B cell (primary cell): ENCODE measurements at regions not wholly inside any gene's neighbourhood (a gene's known extent, or its start where the extent isn't known, plus 50 kb on each side); places are given as distances from the start of the nearest gene placed in this dataset.

Source experiments
- ATAC-seq: fragments of 200-7000 bp; cut with Tn5 transposase; one replicate; pipeline ENCODE4 v1.10.0; 2021; ENCODE audit warnings: low read depth, mild to moderate bottlenecking, moderate number of reproducible peaks, moderate library complexity
- CTCF ChIA-PET: fragments of 350-600 bp; sonication (Branson Sonifier 250); formaldehyde crosslinking; loops from one replicate; lab custom pipeline; 2021; ENCODE audit warnings: antibody characterized with exemption, inconsistent platforms; lab: Charles Lee
- POLR2A ChIA-PET: fragments of 350-600 bp; sonication (Branson Sonifier 250); formaldehyde crosslinking; loops from one replicate; lab custom pipeline; 2021; ENCODE audit warnings: antibody characterized with exemption; lab: Charles Lee
- DNase-seq: peaks from one replicate; pipeline ENCODE4 v3.0.0; 2013
- H2AFZ ChIP-seq: 2 replicates; pipeline ENCODE4 v1.6.1; 2012; ENCODE audit warnings: mild to moderate bottlenecking, low read depth, low read length; ENCODE audit not compliant: insufficient read depth, poor library complexity, severe bottlenecking
- H3K27ac ChIP-seq, 2 donors: 1 replicate in 1 of 2; 2 replicates in 1 of 2; pipeline ENCODE4 v1.5.1; 2012 to 2013; ENCODE audit warnings: low read length in 2 of 2, mild to moderate bottlenecking in 2 of 2, moderate library complexity in 1 of 2
- H3K27me3 ChIP-seq, 4 experiments: fragments of 200-600 bp in 1 of 4; sonication (generic) in 1 of 4; replicated peaks in 1 of 4; 1 replicate in 2 of 4; 2 replicates in 2 of 4; pipeline versions ENCODE4 v1.6.1 to v1.7.0; 2013 to 2016; ENCODE audit warnings: low read length in 3 of 4, mild to moderate bottlenecking in 2 of 4, mixed read lengths in 1 of 4, moderate library complexity in 1 of 4; ENCODE audit not compliant: insufficient read depth in 4 of 4, control insufficient read depth in 3 of 4; ENCODE audit errors: control extremely low read depth in 1 of 4
- H3K36me3 ChIP-seq, 2 experiments: replicated peaks in 1 of 2; 1 replicate in 1 of 2; 2 replicates in 1 of 2; pipeline versions ENCODE4 v1.6.1 to v1.7.1; 2013; ENCODE audit warnings: low read length in 1 of 2; ENCODE audit not compliant: insufficient read depth in 2 of 2, control insufficient read depth in 1 of 2; ENCODE audit errors: control extremely low read depth in 1 of 2, extremely low read depth in 1 of 2
- H3K4me1 ChIP-seq, 2 donors: fragments of 200-600 bp in 1 of 2; sonication (generic) in 1 of 2; 1 replicate in 1 of 2; 2 replicates in 1 of 2; pipeline versions ENCODE4 v1.5.1 to v1.6.1; 2013 to 2017; ENCODE audit warnings: low read length in 2 of 2; ENCODE audit not compliant: control insufficient read depth in 2 of 2, insufficient read depth in 2 of 2
- H3K4me2 ChIP-seq: replicated peaks from 2 replicates; pipeline ENCODE3; 2012; ENCODE audit warnings: mild to moderate bottlenecking, low read depth, low read length; ENCODE audit not compliant: poor library complexity, severe bottlenecking
- H3K4me3 ChIP-seq, 5 experiments: fragments of 200-600 bp in 1 of 5; sonication (generic) in 1 of 5; 1 replicate in 3 of 5; 2 replicates in 2 of 5; pipeline versions ENCODE4 v1.5.1 to v1.7.0; 2011 to 2016; ENCODE audit warnings: low read length in 4 of 5, mild to moderate bottlenecking in 4 of 5, low read depth in 2 of 5, control low read depth in 1 of 5, moderate library complexity in 1 of 5; ENCODE audit not compliant: insufficient read depth in 1 of 5; ENCODE audit errors: control extremely low read depth in 1 of 5, extremely low read depth in 1 of 5
- H3K79me2 ChIP-seq: fragments of 200-600 bp; sonication (generic); one replicate; pipeline ENCODE4 v1.6.0; 2016; ENCODE audit warnings: low read length; ENCODE audit not compliant: control insufficient read depth, insufficient read depth
- H3K9ac ChIP-seq: fragments of 200-600 bp; sonication (generic); 2 replicates; pipeline ENCODE4 v1.6.1; 2017; ENCODE audit warnings: mild to moderate bottlenecking, low read length, moderate library complexity
- H3K9me3 ChIP-seq, 3 donors: one replicate each; pipeline versions ENCODE4 v1.6.1 to v1.7.1; 2013; ENCODE audit warnings: low read length in 2 of 3; ENCODE audit not compliant: control insufficient read depth in 2 of 3, insufficient read depth in 1 of 3; ENCODE audit errors: control extremely low read depth in 1 of 3
- H4K20me1 ChIP-seq: 2 replicates; pipeline ENCODE4 v1.6.0; 2012; ENCODE audit warnings: mild to moderate bottlenecking, low read length; ENCODE audit not compliant: insufficient read depth, control insufficient read depth, poor library complexity, severe bottlenecking
- H3K27ac Mint-ChIP-seq: one replicate; pipeline ENCODE4 v1.8.0; 2021; ENCODE audit warnings: mixed read lengths
- H3K27me3 Mint-ChIP-seq: one replicate; pipeline ENCODE4 v1.8.0; 2021; ENCODE audit warnings: mixed read lengths
- H3K4me1 Mint-ChIP-seq: one replicate; pipeline ENCODE4 v1.8.0; 2021; ENCODE audit warnings: mixed read lengths
- H3K4me3 Mint-ChIP-seq: one replicate; pipeline ENCODE4 v1.8.0; 2021; ENCODE audit warnings: mixed read lengths
- H3K9me3 Mint-ChIP-seq: one replicate; pipeline ENCODE4 v1.8.0; 2022; ENCODE audit warnings: mixed read lengths; ENCODE audit not compliant: insufficient read depth
- EZH2 ChIP-seq: IDR thresholded peaks from 2 replicates; pipeline ENCODE4 v1.6.1; 2012; ENCODE audit warnings: borderline replicate concordance, low read depth, mild to moderate bottlenecking, moderate library complexity, low read length; ENCODE audit not compliant: insufficient read depth, poor library complexity, severe bottlenecking
- WGBS: methylation state at CpG from one replicate; pipeline ENCODE4 v1.1.5; 2013; ENCODE audit warnings: missing lambda C conversion rate; ENCODE audit not compliant: insufficient coverage; 5-methylcytosine and 5-hydroxymethylcytosine counted together
- intact Hi-C: fragments of 100-400 bp; cut with micrococcal nuclease; formaldehyde crosslinking; loops from one replicate; pipeline ENCODE4 v1.10.0; 2022
- TF ChIP-seq, protein P1 (sequence below): fragments of 200-600 bp; IDR thresholded peaks from one replicate; pipeline ENCODE4 v1.8.0; 2022; ENCODE audit warnings: antibody characterized with exemption, mild to moderate bottlenecking

DNA sequence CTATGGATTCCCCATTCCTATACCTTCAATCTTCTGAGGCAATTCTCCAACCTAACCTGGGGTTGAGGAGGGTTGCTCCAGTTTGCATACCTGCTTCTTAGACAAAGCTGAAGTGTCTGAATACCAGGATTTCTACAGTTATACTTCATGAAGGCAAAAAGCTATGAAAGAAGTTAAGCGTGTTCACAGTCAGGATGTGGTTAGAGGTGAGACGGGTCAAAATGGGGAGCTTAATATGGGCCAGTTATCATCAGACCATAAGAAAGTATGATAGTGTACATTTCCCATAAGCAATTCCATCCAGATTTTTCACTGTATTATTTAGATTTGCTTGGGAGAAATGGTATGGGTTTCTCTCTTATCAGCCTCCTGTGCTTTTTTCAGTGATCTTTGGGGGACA is 156.9 kb upstream of the FER start:
- no peak overlapping the region for H3K4me3 Mint-ChIP-seq
- Histone ChIP-seq H2AFZ (no peak overlapping the region), H3K9me3 (no peaks in the 10 kb centered on the region), H3K9ac (no peak overlapping the region), H3K4me3 (no peak overlapping the region), H3K27me3 (no peaks in the 10 kb centered on the region), H3K79me2 (no peaks in the 10 kb centered on the region), H3K27ac (no peak overlapping the region), H3K36me3 (no peaks in the 10 kb centered on the region), H3K4me2 (no peak overlapping the region), H4K20me1 (no peaks in the 10 kb centered on the region), H3K4me1 (no peaks in the 10 kb centered on the region)
- H3K9me3 Mint-ChIP-seq = peaks cover 6% of the 10 kb centered on the region
- DNase-seq = no peak
- H3K27ac Mint-ChIP-seq = no peak overlapping the region
- intact Hi-C loops = no loop called here
- no CpG with 5 or more reads among the region's 2 CpGs for WGBS
- TF ChIP-seq, protein P1, sequence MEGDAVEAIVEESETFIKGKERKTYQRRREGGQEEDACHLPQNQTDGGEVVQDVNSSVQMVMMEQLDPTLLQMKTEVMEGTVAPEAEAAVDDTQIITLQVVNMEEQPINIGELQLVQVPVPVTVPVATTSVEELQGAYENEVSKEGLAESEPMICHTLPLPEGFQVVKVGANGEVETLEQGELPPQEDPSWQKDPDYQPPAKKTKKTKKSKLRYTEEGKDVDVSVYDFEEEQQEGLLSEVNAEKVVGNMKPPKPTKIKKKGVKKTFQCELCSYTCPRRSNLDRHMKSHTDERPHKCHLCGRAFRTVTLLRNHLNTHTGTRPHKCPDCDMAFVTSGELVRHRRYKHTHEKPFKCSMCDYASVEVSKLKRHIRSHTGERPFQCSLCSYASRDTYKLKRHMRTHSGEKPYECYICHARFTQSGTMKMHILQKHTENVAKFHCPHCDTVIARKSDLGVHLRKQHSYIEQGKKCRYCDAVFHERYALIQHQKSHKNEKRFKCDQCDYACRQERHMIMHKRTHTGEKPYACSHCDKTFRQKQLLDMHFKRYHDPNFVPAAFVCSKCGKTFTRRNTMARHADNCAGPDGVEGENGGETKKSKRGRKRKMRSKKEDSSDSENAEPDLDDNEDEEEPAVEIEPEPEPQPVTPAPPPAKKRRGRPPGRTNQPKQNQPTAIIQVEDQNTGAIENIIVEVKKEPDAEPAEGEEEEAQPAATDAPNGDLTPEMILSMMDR = no peak
- no peak for TF ChIP-seq EZH2
- POLR2A ChIA-PET = no interaction called here
- H3K4me1 Mint-ChIP-seq = no peaks in the 10 kb centered on the region
- no peak for ATAC-seq
- H3K27me3 Mint-ChIP-seq = peaks cover 12% of the 10 kb centered on the region
- CTCF ChIA-PET = no interaction called here

DNA sequence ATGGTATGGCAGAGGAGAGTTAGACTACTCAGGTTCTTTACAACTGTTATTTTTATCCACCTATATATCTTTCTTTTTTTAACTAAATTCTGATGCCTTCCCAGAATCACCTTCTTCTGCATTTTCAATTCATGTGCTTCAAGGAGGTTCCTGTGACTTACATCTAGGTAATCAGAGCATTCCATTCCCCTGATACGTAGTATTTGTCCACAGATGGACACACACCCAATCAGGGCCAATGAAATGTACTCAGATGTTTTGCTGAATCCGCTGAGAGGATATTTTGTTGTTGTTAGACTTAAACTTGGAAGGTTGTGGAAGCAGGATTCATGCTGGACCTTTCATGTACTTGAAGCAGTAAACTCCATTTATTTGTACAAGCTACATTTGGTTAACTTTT is 159.4 kb upstream of the FER start:
- ATAC-seq = no peak
- Histone ChIP-seq H3K4me2 (no peak overlapping the region), H4K20me1 (no peaks in the 10 kb centered on the region), H3K9ac (no peak overlapping the region), H3K27me3 (no peaks in the 10 kb centered on the region), H3K27ac (no peak overlapping the region), H3K4me1 (no peaks in the 10 kb centered on the region), H3K4me3 (no peak overlapping the region), H3K36me3 (no peaks in the 10 kb centered on the region), H2AFZ (no peak overlapping the region), H3K79me2 (no peaks in the 10 kb centered on the region), H3K9me3 (no peaks in the 10 kb centered on the region)
- POLR2A ChIA-PET = no interaction called here
- H3K4me3 Mint-ChIP-seq = no peak overlapping the region
- CTCF ChIA-PET = no interaction called here
- WGBS = no CpG with 5 or more reads among the region's 2 CpGs
- H3K27ac Mint-ChIP-seq = no peak overlapping the region
- H3K4me1 Mint-ChIP-seq = no peaks in the 10 kb centered on the region
- intact Hi-C loops = no loop called here
- peaks cover 6% of the 10 kb centered on the region for H3K9me3 Mint-ChIP-seq
- no peak for TF ChIP-seq EZH2
- TF ChIP-seq, protein P1 = no peak
- H3K27me3 Mint-ChIP-seq = peaks cover 15% of the 10 kb centered on the region
- no peak for DNase-seq
